ENCODE measurements at regions not wholly inside any gene's neighbourhood (a gene's known extent, or its start where the extent isn't known, plus 50 kb on each side); places are given as distances from the start of the nearest gene placed in this dataset.

DNA sequence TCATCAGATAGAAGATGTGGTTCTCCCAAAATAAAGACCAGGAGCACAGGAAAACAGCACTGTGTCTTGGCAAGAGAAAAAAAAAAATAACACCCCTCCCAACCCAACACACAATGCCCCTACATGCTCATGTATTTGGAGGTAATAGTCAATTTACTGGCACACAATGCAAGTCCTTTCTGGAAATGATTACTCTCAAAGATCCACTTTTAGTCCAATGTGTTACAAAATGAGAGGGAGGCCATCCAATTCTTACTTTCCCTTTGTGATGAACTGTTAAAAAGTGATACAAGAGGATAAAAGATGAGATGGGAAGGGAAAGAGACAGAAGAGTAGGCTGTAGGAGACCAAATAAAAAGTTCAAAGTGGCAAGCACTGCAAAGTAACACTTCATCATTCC, 180.3 kb upstream of the DKK2 start:
- H3F3A ChIP-seq (ENCODE audit: insufficient read depth), result no peaks in the 10 kb centered on the region
- H3K4me2 ChIP-seq (ENCODE audit: low read depth, low read length, poor library complexity, severe bottlenecking), result no peak overlapping the region
- no peaks in the 10 kb centered on the region for H3K9me3 ChIP-seq (ENCODE audit: insufficient read depth, low read length)
- no peaks in the 10 kb centered on the region for H3K9me2 ChIP-seq (replicated peaks; ENCODE audit: insufficient read depth, low read length)
- H3K9ac ChIP-seq (ENCODE audit: low read length), result no peak overlapping the region
- H3K27me3 ChIP-seq (ENCODE audit: low read length), result no peaks in the 10 kb centered on the region
- no peak overlapping the region for H3K4me3 ChIP-seq (ENCODE audit: insufficient read depth, low read length, poor library complexity, severe bottlenecking)
- TF ChIP-seq EZH2phosphoT487 (conservative IDR thresholded peaks at IDR 0.05; ENCODE audit: low read length), result no peak
- H3K79me2 ChIP-seq (ENCODE audit: insufficient read depth, low read length), result no peaks in the 10 kb centered on the region
- no peaks in the 10 kb centered on the region for H3K36me3 ChIP-seq (ENCODE audit: low read length)
- no peak overlapping the region for H2AFZ ChIP-seq (ENCODE audit: low read depth, low read length, severe bottlenecking)
- no peaks in the 10 kb centered on the region for H4K20me1 ChIP-seq (ENCODE audit: low read depth, low read length)
- H3K27ac ChIP-seq (ENCODE audit: low read depth, low read length), result no peak overlapping the region

- Histone ChIP-seq H3K36me3 (ENCODE audit: low read length) (no peaks in the 10 kb centered on the region), H3K79me2 (ENCODE audit: insufficient read depth, low read length) (no peaks in the 10 kb centered on the region), H3K4me3 (ENCODE audit: insufficient read depth, low read length, poor library complexity, severe bottlenecking) (no peak overlapping the region), H3K4me2 (ENCODE audit: low read depth, low read length, poor library complexity, severe bottlenecking) (no peak overlapping the region), H3F3A (ENCODE audit: insufficient read depth) (no peaks in the 10 kb centered on the region), H3K27me3 (ENCODE audit: low read length) (no peaks in the 10 kb centered on the region), H2AFZ (ENCODE audit: low read depth, low read length, severe bottlenecking) (no peak overlapping the region), H3K27ac (ENCODE audit: low read depth, low read length) (no peak overlapping the region), H3K9ac (ENCODE audit: low read length) (no peak overlapping the region), H3K9me2 (replicated peaks; ENCODE audit: insufficient read depth, low read length) (no peaks in the 10 kb centered on the region), H4K20me1 (ENCODE audit: low read depth, low read length) (no peaks in the 10 kb centered on the region), H3K9me3 (ENCODE audit: insufficient read depth, low read length) (no peaks in the 10 kb centered on the region)
- TF ChIP-seq EZH2phosphoT487 (conservative IDR thresholded peaks at IDR 0.05; ENCODE audit: low read length), result no peak
- TF ChIP-seq, protein P1, sequence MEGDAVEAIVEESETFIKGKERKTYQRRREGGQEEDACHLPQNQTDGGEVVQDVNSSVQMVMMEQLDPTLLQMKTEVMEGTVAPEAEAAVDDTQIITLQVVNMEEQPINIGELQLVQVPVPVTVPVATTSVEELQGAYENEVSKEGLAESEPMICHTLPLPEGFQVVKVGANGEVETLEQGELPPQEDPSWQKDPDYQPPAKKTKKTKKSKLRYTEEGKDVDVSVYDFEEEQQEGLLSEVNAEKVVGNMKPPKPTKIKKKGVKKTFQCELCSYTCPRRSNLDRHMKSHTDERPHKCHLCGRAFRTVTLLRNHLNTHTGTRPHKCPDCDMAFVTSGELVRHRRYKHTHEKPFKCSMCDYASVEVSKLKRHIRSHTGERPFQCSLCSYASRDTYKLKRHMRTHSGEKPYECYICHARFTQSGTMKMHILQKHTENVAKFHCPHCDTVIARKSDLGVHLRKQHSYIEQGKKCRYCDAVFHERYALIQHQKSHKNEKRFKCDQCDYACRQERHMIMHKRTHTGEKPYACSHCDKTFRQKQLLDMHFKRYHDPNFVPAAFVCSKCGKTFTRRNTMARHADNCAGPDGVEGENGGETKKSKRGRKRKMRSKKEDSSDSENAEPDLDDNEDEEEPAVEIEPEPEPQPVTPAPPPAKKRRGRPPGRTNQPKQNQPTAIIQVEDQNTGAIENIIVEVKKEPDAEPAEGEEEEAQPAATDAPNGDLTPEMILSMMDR (IDR thresholded peaks at IDR 0.05; ENCODE audit: insufficient read depth, low read length, poor library complexity, severe bottlenecking), result no peak
These were observed 179.1 kb upstream of the DKK2 start for GRCh38 chr4:107215222-107215621.

- no peak for TF ChIP-seq EZH2phosphoT487 (conservative IDR thresholded peaks at IDR 0.05; ENCODE audit: low read length)
- TF ChIP-seq, protein P1 (IDR thresholded peaks at IDR 0.05; ENCODE audit: insufficient read depth, low read length, poor library complexity, severe bottlenecking), result no peak
- Histone ChIP-seq H3K4me3 (ENCODE audit: insufficient read depth, low read length, poor library complexity, severe bottlenecking) (no peak overlapping the region), H2AFZ (ENCODE audit: low read depth, low read length, severe bottlenecking) (no peak overlapping the region), H3K79me2 (ENCODE audit: insufficient read depth, low read length) (no peaks in the 10 kb centered on the region), H3K4me2 (ENCODE audit: low read depth, low read length, poor library complexity, severe bottlenecking) (no peak overlapping the region), H3F3A (ENCODE audit: insufficient read depth) (no peaks in the 10 kb centered on the region), H3K27ac (ENCODE audit: low read depth, low read length) (no peak overlapping the region), H3K9me3 (ENCODE audit: insufficient read depth, low read length) (no peaks in the 10 kb centered on the region), H3K27me3 (ENCODE audit: low read length) (no peaks in the 10 kb centered on the region), H3K9me2 (replicated peaks; ENCODE audit: insufficient read depth, low read length) (no peaks in the 10 kb centered on the region), H3K36me3 (ENCODE audit: low read length) (no peaks in the 10 kb centered on the region), H3K9ac (ENCODE audit: low read length) (no peak overlapping the region), H4K20me1 (ENCODE audit: low read depth, low read length) (no peaks in the 10 kb centered on the region)
These were observed 177.8 kb upstream of the DKK2 start for GRCh38 chr4:107213880-107214279.

DNA sequence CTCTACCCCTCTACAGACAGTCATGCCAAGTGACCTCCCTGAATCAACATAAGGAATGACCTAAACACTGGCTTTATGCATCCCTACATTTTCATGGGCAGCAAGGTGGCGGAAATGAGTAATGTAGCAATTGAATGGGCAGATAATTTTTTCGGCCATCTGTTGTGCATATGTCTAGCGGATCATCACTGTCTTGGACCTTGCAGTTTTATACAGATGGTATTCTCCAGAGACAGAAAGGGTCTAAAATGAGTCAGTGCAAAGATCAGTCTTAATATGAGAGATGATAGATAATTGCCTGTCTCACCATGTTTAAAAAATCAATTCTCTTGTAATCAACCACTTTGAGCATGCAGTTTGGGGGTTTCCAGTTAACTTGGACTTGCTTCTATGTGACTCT, 177.3 kb upstream of the DKK2 start:
- Histone ChIP-seq H3K79me2 (ENCODE audit: insufficient read depth, low read length) (no peaks in the 10 kb centered on the region), H2AFZ (ENCODE audit: low read depth, low read length, severe bottlenecking) (no peak overlapping the region), H3K9me2 (replicated peaks; ENCODE audit: insufficient read depth, low read length) (no peaks in the 10 kb centered on the region), H4K20me1 (ENCODE audit: low read depth, low read length) (no peaks in the 10 kb centered on the region), H3K9ac (ENCODE audit: low read length) (no peak overlapping the region), H3K4me2 (ENCODE audit: low read depth, low read length, poor library complexity, severe bottlenecking) (no peak overlapping the region), H3K36me3 (ENCODE audit: low read length) (no peaks in the 10 kb centered on the region), H3K27ac (ENCODE audit: low read depth, low read length) (no peak overlapping the region), H3F3A (ENCODE audit: insufficient read depth) (no peaks in the 10 kb centered on the region), H3K27me3 (ENCODE audit: low read length) (no peaks in the 10 kb centered on the region), H3K4me3 (ENCODE audit: insufficient read depth, low read length, poor library complexity, severe bottlenecking) (no peak overlapping the region), H3K9me3 (ENCODE audit: insufficient read depth, low read length) (no peaks in the 10 kb centered on the region)
- no peak for TF ChIP-seq EZH2phosphoT487 (conservative IDR thresholded peaks at IDR 0.05; ENCODE audit: low read length)
- TF ChIP-seq, protein P1 (IDR thresholded peaks at IDR 0.05; ENCODE audit: insufficient read depth, low read length, poor library complexity, severe bottlenecking), result no peak

All from SU-DHL-6 (cell line).